ENCODE measurements at regions not wholly inside any gene's neighbourhood (a gene's known extent, or its start where the extent isn't known, plus 50 kb on each side); places are given as distances from the start of the nearest gene placed in this dataset.
A peak's percentile ranks its signal among the peaks of the same experiment; 100 is the strongest.
"Not testable (repeated sequence)": the region's sequence is repeated elsewhere in the genome, so short reads cannot be mapped to it uniquely, and the experiment has no call there.

- no peak for DNase-seq (ENCODE audit: low spot score)
Observed at GRCh38 chr5:21058289-21058688, 1070.3 kb upstream of the CDH18 start.

DNA sequence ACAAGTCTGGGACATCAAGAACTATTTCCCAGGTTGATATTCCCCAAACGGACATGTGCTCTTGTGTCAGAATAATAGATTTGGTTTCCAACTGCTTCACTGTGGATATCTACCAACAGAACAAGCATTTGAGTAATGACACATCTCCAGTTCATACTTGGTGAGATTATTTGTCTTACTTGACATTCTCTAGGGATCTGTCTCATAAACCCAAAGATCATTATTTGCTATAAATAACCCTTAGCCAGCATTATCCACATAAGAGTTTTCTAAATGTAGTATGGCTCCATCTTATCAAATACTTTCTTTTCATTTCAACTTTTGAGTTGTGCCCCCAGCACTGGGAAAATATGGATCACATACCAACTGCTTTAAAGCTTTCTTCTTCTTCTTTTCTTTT is 1063.9 kb upstream of the CDH18 start:
- DNase-seq (ENCODE audit: low spot score) = no peak

- DNase-seq (ENCODE audit: low spot score) = no peak
Observed at GRCh38 chr5:21049901-21050300, 1061.9 kb upstream of the CDH18 start.

DNA sequence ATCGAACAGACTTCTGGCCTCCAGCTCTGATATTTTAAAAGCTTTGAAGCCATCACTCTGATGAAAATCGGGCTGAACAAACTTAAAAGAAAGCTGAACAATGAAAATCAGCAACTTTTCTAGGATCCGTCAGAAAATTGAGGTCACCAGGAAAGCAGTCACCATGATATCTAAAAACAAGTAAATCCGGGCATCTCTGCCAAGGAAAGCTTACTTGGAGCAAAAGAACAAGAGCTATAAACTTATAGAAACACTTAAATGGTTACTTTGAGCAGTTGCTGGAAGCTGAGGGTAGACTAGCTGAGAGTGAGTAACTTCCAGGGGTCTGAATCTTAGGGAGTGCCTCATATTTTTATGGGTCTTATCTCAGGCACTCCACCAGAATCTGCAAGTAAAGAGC is 1043.0 kb upstream of the CDH18 start:
- no peak for DNase-seq (ENCODE audit: low spot score)

GRCh38 chr5:21024966-21025365 is 1037.0 kb upstream of the CDH18 start:
- DNase-seq (ENCODE audit: low spot score) = no peak

GRCh38 chr5:21013237-21013636 is 1025.2 kb upstream of the CDH18 start:
- no peak for DNase-seq (ENCODE audit: low spot score)

- no peak for DNase-seq (ENCODE audit: low spot score)
Observed at GRCh38 chr5:21007781-21008180, 1019.8 kb upstream of the CDH18 start.

DNA sequence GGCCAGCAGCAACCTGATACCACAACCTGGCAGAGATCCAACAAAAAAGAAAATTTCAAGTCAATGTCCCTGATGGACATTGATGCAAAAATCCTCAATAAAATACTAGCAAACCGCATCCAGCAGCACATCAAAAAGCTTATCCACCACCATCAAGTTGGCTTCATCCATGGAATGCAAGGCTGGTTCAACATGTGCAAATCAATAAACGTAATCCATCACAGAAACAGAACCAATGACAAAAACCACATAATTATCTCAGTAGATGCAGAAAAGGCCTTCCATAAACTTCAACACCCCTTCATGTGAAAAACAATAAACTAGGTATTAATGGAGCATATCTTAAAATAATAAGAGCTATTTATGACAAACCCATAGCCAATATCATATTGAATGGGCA is 1000.9 kb upstream of the CDH18 start:
- DNase-seq (ENCODE audit: low spot score) = not testable (repeated sequence)

DNA sequence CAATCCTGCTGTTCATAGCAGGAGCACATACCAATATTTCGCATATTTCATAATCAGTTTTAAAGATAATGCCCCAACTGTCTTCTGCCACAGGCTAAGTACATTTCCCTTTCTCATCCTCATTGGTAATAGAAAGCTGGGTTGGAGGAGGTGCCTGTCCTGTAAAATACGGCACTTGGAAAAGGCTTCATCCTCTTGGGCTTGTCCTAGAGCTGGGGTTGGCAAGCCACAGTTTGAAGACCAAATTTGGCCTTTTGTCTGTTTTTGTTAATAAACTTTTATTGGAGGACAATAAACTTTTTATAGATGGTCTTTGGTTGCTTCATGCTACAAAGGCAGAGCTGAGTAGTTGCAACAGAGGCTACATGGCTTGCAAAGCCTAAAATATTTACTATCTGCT is 997.8 kb upstream of the CDH18 start:
- no peak for DNase-seq (ENCODE audit: low spot score)

- DNase-seq (ENCODE audit: low spot score) = no peak
Observed at GRCh38 chr5:20974426-20974825, 986.4 kb upstream of the CDH18 start.

GRCh38 chr5:20972419-20972925 is 984.5 kb upstream of the CDH18 start:
- DNase-seq (ENCODE audit: low spot score) = peak; percentile 17

- no peak for DNase-seq (ENCODE audit: low spot score)
Observed at GRCh38 chr5:20959347-20959746, 971.3 kb upstream of the CDH18 start.

DNA sequence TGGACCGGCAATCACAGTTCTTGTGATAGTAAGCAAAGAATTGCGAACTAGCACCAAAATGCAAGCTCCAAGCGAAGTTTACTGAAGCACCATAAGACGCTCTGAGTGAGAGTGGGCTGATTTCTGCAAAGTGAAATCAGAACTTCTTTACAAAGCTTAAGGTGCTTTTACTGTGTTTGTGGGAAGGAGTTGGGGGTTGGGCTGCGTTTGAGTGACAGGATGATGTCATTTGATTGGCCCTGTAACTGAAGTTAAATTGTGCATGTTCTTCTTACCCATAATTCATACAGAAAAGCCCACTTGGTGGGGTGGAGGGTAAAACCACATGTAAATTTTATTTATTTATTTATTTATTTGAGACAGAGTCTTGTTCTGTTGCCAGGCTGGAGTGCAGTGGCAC is 970.6 kb upstream of the CDH18 start:
- no peak for DNase-seq (ENCODE audit: low spot score)

DNA sequence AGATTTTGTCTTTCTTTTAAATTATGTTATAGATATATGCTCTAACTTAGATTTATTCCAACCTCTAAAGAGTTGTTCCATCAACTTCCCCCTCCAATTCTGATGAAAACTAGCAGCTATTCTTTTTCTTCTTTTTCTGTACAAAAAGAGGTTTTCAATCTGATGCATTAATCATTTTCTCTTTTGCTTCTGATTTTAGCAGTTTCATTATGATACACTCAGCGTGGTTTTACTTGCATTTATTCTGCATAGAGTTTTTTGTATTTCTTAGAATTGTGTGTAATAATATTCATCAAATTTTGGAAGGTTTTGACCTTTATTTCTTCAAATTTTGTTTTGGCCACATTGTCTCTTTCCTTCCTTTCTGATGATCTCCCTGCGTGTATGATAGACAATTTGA is 968.1 kb upstream of the CDH18 start:
- DNase-seq (ENCODE audit: low spot score) = no peak

DNA sequence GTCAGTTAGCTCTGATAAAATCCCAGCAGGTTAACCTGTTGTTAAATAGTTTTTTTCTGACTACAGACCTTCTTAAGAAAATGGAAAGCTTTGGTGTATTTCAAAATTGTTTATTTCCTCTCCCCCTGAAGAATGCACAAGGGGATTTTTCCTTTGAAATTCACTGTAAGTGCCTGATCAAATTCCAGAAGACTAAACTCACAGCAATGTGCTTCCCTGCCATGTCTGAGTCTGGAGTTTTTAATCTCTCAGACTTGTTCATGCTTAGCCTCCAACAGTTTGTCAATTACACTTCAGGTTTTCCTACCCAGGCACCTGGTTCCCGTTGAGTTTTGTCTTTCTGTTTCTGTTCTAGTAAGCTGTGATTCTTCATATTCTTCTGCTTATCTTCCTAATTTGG is 961.6 kb upstream of the CDH18 start:
- DNase-seq (ENCODE audit: low spot score) = no peak

DNA sequence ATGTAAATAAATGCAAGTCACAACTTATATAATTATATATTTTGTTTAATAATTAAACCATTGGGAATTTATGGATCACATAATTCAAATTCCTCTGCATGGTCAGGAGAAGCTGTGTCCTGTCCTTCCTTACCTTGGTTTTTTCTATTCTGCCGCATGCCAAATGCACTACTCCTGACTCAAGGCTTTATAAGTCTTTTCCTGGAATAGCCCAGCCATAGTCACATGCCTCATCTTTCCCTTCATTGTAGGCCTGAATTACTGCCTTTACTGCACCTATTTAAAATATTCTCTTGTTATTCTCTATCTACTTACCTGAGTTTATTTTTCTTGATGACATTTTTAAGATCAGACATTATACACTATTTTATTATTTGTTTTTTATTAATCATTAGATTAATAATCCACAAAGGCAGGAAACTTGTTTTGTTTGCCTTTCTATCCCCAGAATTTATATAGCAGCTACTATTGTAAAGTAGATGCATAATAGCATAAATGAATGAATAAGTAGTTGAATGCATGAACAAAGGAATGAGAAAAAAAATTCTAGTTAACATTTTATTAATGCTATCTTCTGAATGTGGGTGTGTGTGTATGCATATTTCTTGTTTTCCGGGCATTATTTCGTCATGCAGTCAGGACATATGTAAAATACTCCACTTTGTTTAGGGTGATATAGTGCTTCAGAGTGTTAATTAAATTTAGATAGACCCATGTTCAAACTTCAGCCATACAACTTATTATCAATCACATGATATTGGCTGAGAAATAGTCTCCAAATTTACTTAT is 955.4 kb upstream of the CDH18 start:
- not testable (repeated sequence) for DNase-seq (ENCODE audit: low spot score)

DNA sequence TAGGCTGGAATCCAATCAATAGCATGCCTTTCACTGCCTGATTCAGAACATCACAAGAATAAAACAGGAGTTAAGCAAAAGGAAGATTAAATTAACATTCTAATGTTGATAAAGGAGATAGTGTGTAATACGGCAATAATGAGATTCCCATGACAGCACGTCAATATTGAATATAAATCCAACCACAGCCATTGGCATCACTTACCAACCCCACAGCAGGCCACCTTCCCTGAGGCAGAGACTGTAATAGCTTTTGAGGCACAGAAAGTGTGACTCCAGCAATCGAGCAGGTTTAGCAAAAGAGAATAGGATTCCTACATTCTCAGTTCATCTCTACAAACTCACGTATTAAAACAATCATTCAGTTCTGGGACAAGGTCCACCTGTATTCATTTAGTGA is 954.6 kb upstream of the CDH18 start:
- not testable (repeated sequence) for DNase-seq (ENCODE audit: low spot score)

DNA sequence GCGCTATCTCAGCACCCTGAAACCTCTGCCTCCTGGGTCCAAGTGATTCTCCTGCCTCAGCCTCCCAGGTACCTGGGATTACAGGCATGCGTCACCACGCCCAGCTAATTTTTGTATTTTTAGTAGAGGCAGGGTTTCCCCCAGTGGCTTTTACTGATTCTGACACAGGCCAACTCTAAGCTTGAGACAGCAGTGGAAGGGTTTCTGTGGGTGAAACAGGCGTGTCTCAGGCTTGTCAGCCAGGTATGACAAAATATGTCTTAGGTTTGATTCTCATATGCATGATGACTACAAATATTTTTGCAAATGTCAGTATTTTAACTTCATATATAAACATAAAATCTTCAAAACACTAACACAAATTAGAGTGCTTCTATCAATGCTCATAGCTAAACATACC is 952.8 kb upstream of the CDH18 start:
- DNase-seq (ENCODE audit: low spot score) = not testable (repeated sequence)

GRCh38 chr5:20890936-20891335 is 902.9 kb upstream of the CDH18 start:
- not testable (repeated sequence) for DNase-seq (ENCODE audit: low spot score)

GRCh38 chr5:20875726-20876125 is 887.7 kb upstream of the CDH18 start:
- DNase-seq (ENCODE audit: low spot score) = not testable (repeated sequence)

DNA sequence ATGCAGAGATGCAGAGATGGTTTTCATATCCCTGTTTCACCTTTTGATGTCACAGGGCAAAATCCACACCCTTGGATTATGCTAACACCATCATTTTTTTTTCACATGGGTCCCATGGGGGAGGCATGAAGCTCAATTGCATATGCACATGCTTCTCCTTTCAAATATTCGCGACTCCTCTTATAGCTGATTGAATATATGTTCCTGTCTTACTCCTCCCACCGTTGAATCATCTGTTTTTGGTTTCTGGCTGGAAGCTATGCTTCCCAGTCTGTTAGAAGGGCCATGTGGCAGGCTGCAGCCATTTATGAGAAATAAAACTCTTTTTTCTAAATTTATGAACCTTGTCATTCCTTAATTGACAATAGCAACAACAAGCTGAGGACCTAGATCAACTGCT is 877.9 kb upstream of the CDH18 start:
- not testable (repeated sequence) for DNase-seq (ENCODE audit: low spot score)

DNA sequence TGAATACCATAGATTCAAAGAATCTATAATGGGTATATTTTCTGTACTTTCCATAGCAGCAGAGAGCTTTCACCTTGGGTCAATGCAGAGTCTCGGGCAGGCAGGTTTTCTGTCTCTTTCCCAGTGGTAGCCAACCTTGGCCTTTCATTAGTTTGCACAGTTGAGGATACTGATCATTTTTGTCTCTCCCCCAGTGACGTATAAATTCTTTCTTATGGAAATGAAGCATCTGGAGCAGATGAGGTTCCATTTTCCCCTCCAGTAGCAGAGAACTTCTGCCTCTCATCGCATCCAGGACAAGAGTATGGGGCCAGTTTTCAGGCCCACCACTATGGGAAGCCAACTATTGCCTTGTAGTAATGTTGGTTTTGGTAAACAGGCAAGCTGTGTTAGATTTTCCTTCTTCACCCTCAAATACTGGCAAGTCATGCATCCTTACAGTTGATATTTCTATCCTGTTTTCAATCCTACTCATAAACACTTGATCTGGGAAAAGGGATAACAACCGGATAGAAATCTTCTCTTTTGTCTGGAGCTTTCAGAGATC is 845.2 kb upstream of the CDH18 start:
- DNase-seq (ENCODE audit: low spot score) = peak; percentile 9

DNA sequence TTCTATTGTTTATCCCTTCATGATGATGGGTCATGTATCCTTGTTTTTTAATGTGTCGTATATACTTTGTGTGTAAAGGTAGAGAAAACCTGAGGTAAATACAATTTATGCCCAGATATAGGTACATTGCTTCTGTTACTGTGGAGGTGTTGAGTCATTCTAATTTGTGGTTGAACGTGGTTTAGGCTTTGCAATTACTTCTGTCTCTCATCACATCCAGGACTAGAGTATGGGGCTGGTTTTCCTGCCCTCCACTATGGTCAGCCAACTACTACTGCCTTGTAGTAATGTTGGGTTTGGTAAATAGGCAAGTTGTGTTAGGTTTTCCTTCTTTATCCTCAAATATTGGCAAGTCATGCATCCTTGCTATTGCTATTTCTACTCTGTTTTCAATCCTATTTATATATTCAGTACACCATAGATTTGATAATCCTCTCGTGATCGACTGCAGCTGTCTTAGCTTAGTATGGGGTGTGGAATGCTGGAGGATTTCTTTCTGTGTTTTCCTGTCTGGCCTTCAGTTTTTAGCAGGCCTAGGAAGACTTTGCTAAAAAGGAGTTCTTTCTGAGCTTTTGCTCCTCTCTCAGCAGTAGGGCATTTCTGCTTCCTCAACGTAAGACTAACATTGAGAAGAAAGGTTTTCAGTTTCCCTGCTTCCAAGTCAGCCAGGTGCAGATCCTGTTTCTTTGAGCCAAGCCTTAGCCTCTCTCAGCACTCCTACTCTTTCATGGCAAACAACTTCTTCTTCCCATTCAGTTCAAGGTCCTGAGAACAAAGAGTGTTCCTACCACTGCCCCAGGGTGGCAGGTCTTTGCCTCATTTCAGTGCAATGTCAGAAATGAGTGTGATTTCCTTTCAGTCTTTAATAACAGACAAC is 844.4 kb upstream of the CDH18 start:
- DNase-seq (ENCODE audit: low spot score) = peak; percentile 8

Data from iPS-NIHi11 (cell line).